HepG2 (cell line): ENCODE measurements at regions not wholly inside any gene's neighbourhood (a gene's known extent, or its start where the extent isn't known, plus 50 kb on each side); places are given as distances from the start of the nearest gene placed in this dataset.

Source experiments
- ATAC-seq: fragments of 200-7000 bp; cut with Tn5 transposase; 3 replicates; pipeline ENCODE4 v1.9.1; 2020; ENCODE audit warnings: mild to moderate bottlenecking, moderate library complexity
- BruUV-seq: library from RNA; stranded (reverse); fragments of 400-500 nt; replicated peaks from 2 replicates; lab custom pipeline; 2021; lab: Mats Ljungman, UMichigan
- CTCF ChIA-PET: fragments of 300-600 bp; formaldehyde crosslinking; extraction: SDS; loops from one replicate; lab custom pipeline; 2021; ENCODE audit warnings: low total read pairs, inconsistent platforms, low intra/inter-chr PET ratio; lab: Yijun Ruan, JAX
- POLR2A ChIA-PET: fragments of 350-600 bp; sonication (Branson Sonifier 250); formaldehyde crosslinking; loops from one replicate; lab custom pipeline; 2020; ENCODE audit warnings: antibody characterized with exemption, inconsistent platforms; lab: Yijun Ruan, JAX
- DNase-seq: peaks from one replicate; pipeline ENCODE4 v3.0.0-alpha.2; 2015; ENCODE audit warnings: low spot score
- FAIRE-seq: peaks from 3 replicates; lab custom pipeline; 2011; peaks lifted over from hg19 to GRCh38; lab: Jason Lieb, UNC
- H2AFZ ChIP-seq: one replicate; pipeline ENCODE4 v1.6.1; 2011; ENCODE audit warnings: low read length, inconsistent platforms
- H3K27ac ChIP-seq: fragments of 300-600 bp; 3 replicates; pipeline ENCODE4 v1.8.0; 2011; ENCODE audit warnings: mixed run types, mild to moderate bottlenecking, mixed read lengths, low read length, inconsistent platforms; ENCODE audit not compliant: insufficient read depth; ENCODE audit errors: extremely low read length
- H3K27me3 ChIP-seq, 2 experiments: fragments of 200-600 bp in 1 of 2; 2 replicates in 1 of 2; 3 replicates in 1 of 2; pipeline versions ENCODE4 v1.6.0 to v1.8.0; 2011; ENCODE audit warnings: low read length in 2 of 2, mild to moderate bottlenecking in 2 of 2, moderate library complexity in 2 of 2, inconsistent platforms in 1 of 2; ENCODE audit not compliant: insufficient read depth in 2 of 2, control insufficient read depth in 1 of 2
- H3K36me3 ChIP-seq, 2 experiments: fragments of 200-600 bp in 1 of 2; replicated peaks in 1 of 2; 2 replicates in 1 of 2; 3 replicates in 1 of 2; pipeline versions ENCODE4 v1.5.1 to v1.8.0; 2011; ENCODE audit warnings: low read length in 2 of 2, inconsistent platforms in 1 of 2; ENCODE audit not compliant: insufficient read depth in 2 of 2, control insufficient read depth in 1 of 2
- H3K4me1 ChIP-seq: 2 replicates; pipeline ENCODE4 v1.5.1; 2012; ENCODE audit warnings: low read length, inconsistent platforms; ENCODE audit not compliant: insufficient read depth
- H3K4me2 ChIP-seq: 2 replicates; pipeline ENCODE4 v1.6.0; 2011; ENCODE audit warnings: low read depth, low read length, inconsistent platforms
- H3K4me3 ChIP-seq, 3 experiments: fragments of 200-600 bp in 1 of 3; sonication (generic), shearing (Covaris generic) in 1 of 3; replicated peaks in 1 of 3; 2 replicates each; pipeline ENCODE4 v1.5.1; 2011 to 2016; ENCODE audit warnings: low read length in 3 of 3, inconsistent platforms in 2 of 3, low read depth in 2 of 3, mild to moderate bottlenecking in 2 of 3, control low read depth in 1 of 3, mixed read lengths in 1 of 3; ENCODE audit not compliant: insufficient read depth in 1 of 3
- H3K79me2 ChIP-seq: one replicate; pipeline ENCODE4 v1.6.1; 2011; ENCODE audit warnings: low read length, inconsistent platforms; ENCODE audit not compliant: insufficient read depth
- H3K9ac ChIP-seq: 2 replicates; pipeline ENCODE4 v1.6.0; 2011; ENCODE audit warnings: mild to moderate bottlenecking, low read depth, low read length, inconsistent platforms; ENCODE audit not compliant: insufficient read depth
- H3K9me3 ChIP-seq: 2 replicates; pipeline ENCODE4 v1.5.1; 2012; ENCODE audit warnings: mild to moderate bottlenecking, low read length
- H4K20me1 ChIP-seq: 2 replicates; pipeline ENCODE4 v1.6.0; 2011; ENCODE audit warnings: inconsistent platforms, mild to moderate bottlenecking, low read length, moderate library complexity; ENCODE audit not compliant: insufficient read depth
- CEBPG ChIP-seq: IDR thresholded peaks from 2 replicates; pipeline ENCODE4 v1.6.1; 2016
- CHCHD3 ChIP-seq: sonication (generic); formaldehyde crosslinking; IDR thresholded peaks from 2 replicates; pipeline ENCODE4 v1.8.0; 2022; ENCODE audit warnings: mild to moderate bottlenecking, missing genetic modification reagents, moderate library complexity
- ESRRA ChIP-seq: sonication (generic); formaldehyde crosslinking; IDR thresholded peaks from 2 replicates; pipeline ENCODE4 v1.5.1; 2020; ENCODE audit warnings: mild to moderate bottlenecking, low read depth, missing genetic modification reagents
- HOXA9 ChIP-seq: sonication (generic); formaldehyde crosslinking; IDR thresholded peaks from 2 replicates; pipeline ENCODE4 v1.8.1; 2022; ENCODE audit warnings: missing genetic modification reagents, mild to moderate bottlenecking, moderate library complexity, borderline replicate concordance
- IKZF1 ChIP-seq: fragments of 450-650 bp; IDR thresholded peaks from 2 replicates; pipeline ENCODE4 v1.7.1; 2016
- STAT5B ChIP-seq: sonication (generic); formaldehyde crosslinking; IDR thresholded peaks from 2 replicates; pipeline ENCODE4 v1.4.0; 2020; ENCODE audit warnings: missing genetic modification reagents
- TCF12 ChIP-seq, 2 experiments: fragments of 450-650 bp in 1 of 2; sonication (generic) in 1 of 2; formaldehyde crosslinking in 1 of 2; IDR thresholded peaks; 2 replicates each; pipeline versions ENCODE4 v1.6.1 to v1.8.0; 2017 to 2022; ENCODE audit warnings: antibody characterized with exemption in 1 of 2, mild to moderate bottlenecking in 1 of 2, missing genetic modification reagents in 1 of 2, moderate library complexity in 1 of 2
- TCF7L2 ChIP-seq: IDR thresholded peaks from 2 replicates; pipeline ENCODE4 v1.6.1; 2011; ENCODE audit warnings: mild to moderate bottlenecking, low read depth, low read length, moderate library complexity
- YEATS2 ChIP-seq: sonication (generic); formaldehyde crosslinking; IDR thresholded peaks from 2 replicates; pipeline ENCODE4 v1.4.0; 2020; ENCODE audit warnings: missing genetic modification reagents, borderline replicate concordance
- ZBED4 ChIP-seq: sonication (generic); formaldehyde crosslinking; IDR thresholded peaks from 2 replicates; pipeline ENCODE4 v1.4.0; 2020; ENCODE audit warnings: missing genetic modification reagents, borderline replicate concordance
- ZBTB14 ChIP-seq: sonication (generic); formaldehyde crosslinking; IDR thresholded peaks from 2 replicates; pipeline ENCODE4 v1.4.0; 2020; ENCODE audit warnings: missing genetic modification reagents
- ZNF207 ChIP-seq: fragments of 450-650 bp; IDR thresholded peaks from 2 replicates; pipeline ENCODE4 v1.6.1; 2016; ENCODE audit warnings: antibody characterized with exemption, borderline replicate concordance
- ZNF280D ChIP-seq: sonication (generic); formaldehyde crosslinking; IDR thresholded peaks from 2 replicates; pipeline ENCODE4 v1.5.1; 2020; ENCODE audit warnings: mild to moderate bottlenecking, missing genetic modification reagents
- ZNF296 ChIP-seq: sonication (generic); formaldehyde crosslinking; conservative IDR thresholded peaks from 2 replicates; pipeline ENCODE4 v1.5.0; 2020; ENCODE audit warnings: mild to moderate bottlenecking, missing genetic modification reagents
- ZNF33B ChIP-seq: sonication (generic); formaldehyde crosslinking; IDR thresholded peaks from 2 replicates; pipeline ENCODE4 v1.5.1; 2020; ENCODE audit warnings: mild to moderate bottlenecking, missing genetic modification reagents
- ZNF704 ChIP-seq: sonication (generic); formaldehyde crosslinking; IDR thresholded peaks from 2 replicates; pipeline ENCODE4 v1.8.1; 2023; ENCODE audit warnings: mild to moderate bottlenecking, inconsistent platforms, moderate library complexity, missing genetic modification reagents, borderline replicate concordance
- ZNF724P ChIP-seq: sonication (generic); formaldehyde crosslinking; IDR thresholded peaks from 2 replicates; pipeline ENCODE4 v1.8.0; 2022; ENCODE audit warnings: missing genetic modification reagents, borderline replicate concordance
- ZNF879 ChIP-seq: sonication (generic); formaldehyde crosslinking; IDR thresholded peaks from 2 replicates; pipeline ENCODE4 v1.8.1; 2023; ENCODE audit warnings: missing genetic modification reagents
- WGBS: methylation state at CpG from one replicate; pipeline ENCODE4 v1.1.6; 2017; ENCODE audit warnings: low lambda C conversion rate; 5-methylcytosine and 5-hydroxymethylcytosine counted together
- in situ Hi-C: cut with HindIII; loops from 2 replicates; pipeline ENCODE4 v1.10.0; 2017; ENCODE audit warnings: low pct_unique_long_range_greater_than_20kb; ENCODE audit not compliant: extremely low pct_ligation_motif_present
- intact Hi-C: fragments of 100-400 bp; cut with micrococcal nuclease; formaldehyde crosslinking; loops from one replicate; pipeline ENCODE4 v1.10.0; 2022; ENCODE audit not compliant: unreplicated experiment

GRCh38 chr5:156042726-156043125 lies 284.2 kb upstream of the SGCD start:
- ATAC-seq = no peak
- H4K20me1 ChIP-seq = no peaks in the 10 kb centered on the region
- in situ Hi-C loops (no loop called here), intact Hi-C loops (no loop called here)
- POLR2A ChIA-PET = no interaction called here
- no peak for DNase-seq
- no peaks in the 10 kb centered on the region for H3K36me3 ChIP-seq
- H3K4me2 ChIP-seq = no peak overlapping the region
- no TSS peak for BruUV-seq
- no peak for FAIRE-seq
- CTCF ChIA-PET = no interaction called here
- H3K9ac ChIP-seq = no peak overlapping the region
- WGBS = 10% methylated on average over 1 of the region's 1 CpG
- no peak overlapping the region for H2AFZ ChIP-seq
- peaks cover 19% of the 10 kb centered on the region for H3K9me3 ChIP-seq
- H3K79me2 ChIP-seq = no peaks in the 10 kb centered on the region
- H3K27ac ChIP-seq = no peak overlapping the region
- no peaks in the 10 kb centered on the region for H3K4me1 ChIP-seq
- no peak overlapping the region for H3K4me3 ChIP-seq
- H3K27me3 ChIP-seq = no peaks in the 10 kb centered on the region
- TF ChIP-seq ZNF704 (CRISPR knock-in tag) = no peak
- TF ChIP-seq ZNF207 = no peak
- TF ChIP-seq ZBED4 (CRISPR knock-in tag) = no peak
- TF ChIP-seq STAT5B (CRISPR knock-in tag) = no peak
- no peak for TF ChIP-seq CHCHD3 (CRISPR knock-in tag)
- TF ChIP-seq ZNF33B (CRISPR knock-in tag) = no peak
- no peak for TF ChIP-seq ZNF280D (CRISPR knock-in tag)
- TF ChIP-seq TCF7L2 = no peak
- TF ChIP-seq ZNF724P (CRISPR knock-in tag) = no peak
- no peak for TF ChIP-seq YEATS2
- TF ChIP-seq ESRRA (CRISPR knock-in tag) = no peak
- TF ChIP-seq ZBTB14 (CRISPR knock-in tag) = no peak
- no peak for TF ChIP-seq ZNF296 (CRISPR knock-in tag)
- no peak for TF ChIP-seq HOXA9 (CRISPR knock-in tag)
- TF ChIP-seq ZNF879 = no peak
- TF ChIP-seq CEBPG (CRISPR knock-in tag) = no peak
- TF ChIP-seq IKZF1 = no peak
- TF ChIP-seq TCF12 (IDR thresholded peaks at IDR 0.05) = no peak
- TF ChIP-seq TCF12 (CRISPR knock-in tag; IDR thresholded peaks at IDR 0.05) = no peak
